Mammary epithelial cell (primary cell): ENCODE measurements at regions not wholly inside any gene's neighbourhood (a gene's known extent, or its start where the extent isn't known, plus 50 kb on each side); places are given as distances from the start of the nearest gene placed in this dataset.

Source experiments
- EZH2 ChIP-seq: IDR thresholded peaks from 2 replicates; pipeline ENCODE4 v1.6.1; 2012; ENCODE audit warnings: low read length, inconsistent platforms, borderline replicate concordance
- TF ChIP-seq, protein P1 (sequence below), 2 donors: IDR thresholded peaks in 1 of 2; conservative IDR thresholded peaks in 1 of 2; 2 replicates each; pipeline ENCODE4 v1.5.1; 2011 to 2012; ENCODE audit warnings: inconsistent platforms in 2 of 2, low read length in 2 of 2, mild to moderate bottlenecking in 2 of 2, control low read depth in 1 of 2, low read depth in 1 of 2; ENCODE audit not compliant: insufficient read depth in 1 of 2; ENCODE audit errors: extremely low read depth in 1 of 2

DNA sequence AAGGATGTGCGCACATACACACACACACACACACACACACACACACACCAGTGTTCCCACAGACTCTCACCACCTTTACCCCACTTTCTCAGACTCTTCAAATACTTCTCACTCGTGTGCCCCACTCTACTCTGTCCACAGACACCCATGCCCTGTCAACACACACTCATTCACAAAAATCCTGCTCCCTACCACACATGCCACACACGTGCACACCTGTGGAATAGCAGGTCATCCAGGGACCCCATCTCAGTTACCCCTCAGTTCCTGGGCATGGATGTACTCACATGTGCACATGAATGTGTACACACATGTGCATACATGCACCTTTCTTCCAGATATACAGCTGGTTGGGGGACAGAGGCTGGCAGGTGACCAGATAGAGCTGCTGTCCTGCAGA, 142.9 kb downstream of the EMX2 start:
- TF ChIP-seq, protein P1, sequence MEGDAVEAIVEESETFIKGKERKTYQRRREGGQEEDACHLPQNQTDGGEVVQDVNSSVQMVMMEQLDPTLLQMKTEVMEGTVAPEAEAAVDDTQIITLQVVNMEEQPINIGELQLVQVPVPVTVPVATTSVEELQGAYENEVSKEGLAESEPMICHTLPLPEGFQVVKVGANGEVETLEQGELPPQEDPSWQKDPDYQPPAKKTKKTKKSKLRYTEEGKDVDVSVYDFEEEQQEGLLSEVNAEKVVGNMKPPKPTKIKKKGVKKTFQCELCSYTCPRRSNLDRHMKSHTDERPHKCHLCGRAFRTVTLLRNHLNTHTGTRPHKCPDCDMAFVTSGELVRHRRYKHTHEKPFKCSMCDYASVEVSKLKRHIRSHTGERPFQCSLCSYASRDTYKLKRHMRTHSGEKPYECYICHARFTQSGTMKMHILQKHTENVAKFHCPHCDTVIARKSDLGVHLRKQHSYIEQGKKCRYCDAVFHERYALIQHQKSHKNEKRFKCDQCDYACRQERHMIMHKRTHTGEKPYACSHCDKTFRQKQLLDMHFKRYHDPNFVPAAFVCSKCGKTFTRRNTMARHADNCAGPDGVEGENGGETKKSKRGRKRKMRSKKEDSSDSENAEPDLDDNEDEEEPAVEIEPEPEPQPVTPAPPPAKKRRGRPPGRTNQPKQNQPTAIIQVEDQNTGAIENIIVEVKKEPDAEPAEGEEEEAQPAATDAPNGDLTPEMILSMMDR (conservative IDR thresholded peaks at IDR 0.05 in 1 of 2, IDR thresholded peaks at IDR 0.05 in 1 of 2; ENCODE audit: extremely low read depth in 1 of 2, insufficient read depth in 1 of 2, low read depth in 1 of 2, low read length in 2 of 2): no peak
- no peak for TF ChIP-seq EZH2
